ENCODE measurements at regions not wholly inside any gene's neighbourhood (a gene's known extent, or its start where the extent isn't known, plus 50 kb on each side); places are given as distances from the start of the nearest gene placed in this dataset.

GRCh38 chr3:82001276-82001923, 240.0 kb upstream of the GBE1 start:
- Histone ChIP-seq H3K27ac (no peak overlapping the region), H3K9me3 (peaks cover 0 to 1% (median 0%) of the 10 kb centered on the region in 12 donors), H3K4me3 (no peak overlapping the region), H3K27me3 (no peaks in the 10 kb centered on the region), H3K4me1 (peaks cover 0 to 22% (median 4%) of the 10 kb centered on the region in 12 donors), H3K36me3 (no peaks in the 10 kb centered on the region)
- ATAC-seq (no peak), DNase-seq (no peak)
- TF ChIP-seq, protein P1, sequence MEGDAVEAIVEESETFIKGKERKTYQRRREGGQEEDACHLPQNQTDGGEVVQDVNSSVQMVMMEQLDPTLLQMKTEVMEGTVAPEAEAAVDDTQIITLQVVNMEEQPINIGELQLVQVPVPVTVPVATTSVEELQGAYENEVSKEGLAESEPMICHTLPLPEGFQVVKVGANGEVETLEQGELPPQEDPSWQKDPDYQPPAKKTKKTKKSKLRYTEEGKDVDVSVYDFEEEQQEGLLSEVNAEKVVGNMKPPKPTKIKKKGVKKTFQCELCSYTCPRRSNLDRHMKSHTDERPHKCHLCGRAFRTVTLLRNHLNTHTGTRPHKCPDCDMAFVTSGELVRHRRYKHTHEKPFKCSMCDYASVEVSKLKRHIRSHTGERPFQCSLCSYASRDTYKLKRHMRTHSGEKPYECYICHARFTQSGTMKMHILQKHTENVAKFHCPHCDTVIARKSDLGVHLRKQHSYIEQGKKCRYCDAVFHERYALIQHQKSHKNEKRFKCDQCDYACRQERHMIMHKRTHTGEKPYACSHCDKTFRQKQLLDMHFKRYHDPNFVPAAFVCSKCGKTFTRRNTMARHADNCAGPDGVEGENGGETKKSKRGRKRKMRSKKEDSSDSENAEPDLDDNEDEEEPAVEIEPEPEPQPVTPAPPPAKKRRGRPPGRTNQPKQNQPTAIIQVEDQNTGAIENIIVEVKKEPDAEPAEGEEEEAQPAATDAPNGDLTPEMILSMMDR (IDR thresholded peaks at IDR 0.05) = no peak
- TF ChIP-seq POLR2A (IDR thresholded peaks at IDR 0.05) = no peak
- WGBS, 4 donors = 41 to 56% (median 46%) methylated on average over 2 of the region's 2 CpGs
- intact Hi-C loops (cut with DNase I) = no loop called here

GRCh38 chr3:82000773-82001172, 239.3 kb upstream of the GBE1 start:
- Histone ChIP-seq H3K27ac (no peak overlapping the region), H3K4me1 (peaks cover 0 to 22% (median 4%) of the 10 kb centered on the region in 12 donors), H3K27me3 (no peaks in the 10 kb centered on the region), H3K9me3 (peaks cover 0 to 4% (median 0%) of the 10 kb centered on the region in 12 donors), H3K4me3 (no peak overlapping the region), H3K36me3 (no peaks in the 10 kb centered on the region)
- no peak for DNase-seq
- TF ChIP-seq POLR2A (IDR thresholded peaks at IDR 0.05) = no peak
- TF ChIP-seq, protein P1 (IDR thresholded peaks at IDR 0.05) = no peak
- WGBS, 4 donors = 33 to 64% (median 55%) methylated on average over 1 of the region's 1 CpG
- no peak for ATAC-seq
- intact Hi-C loops (cut with DNase I) = no loop called here

GRCh38 chr3:82000350-82000749, 238.9 kb upstream of the GBE1 start:
- 76 to 94% (median 83%) methylated on average over 1 of the region's 1 CpG for WGBS, 4 donors

GRCh38 chr3:81998907-81999306, 237.5 kb upstream of the GBE1 start:
- DNase-seq (no peak), ATAC-seq (no peak)
- H3K9me3 ChIP-seq = peaks cover 0 to 4% (median 0%) of the 10 kb centered on the region in 12 donors
- peaks cover 0 to 22% (median 4%) of the 10 kb centered on the region in 12 donors for H3K4me1 ChIP-seq
- H3K4me3 ChIP-seq = no peak overlapping the region
- 66 to 67% (median 66%) methylated on average over 3 of the region's 3 CpGs for WGBS, 4 donors
- H3K27ac ChIP-seq = no peak overlapping the region
- H3K27me3 ChIP-seq = no peaks in the 10 kb centered on the region
- intact Hi-C loops (cut with DNase I) = loop anchor here in 1 of 10 donors (5.0 kb wide), 1 partner anchor 128 kb away; no protein-coding TSS in a partner anchor
- TF ChIP-seq, protein P1 (IDR thresholded peaks at IDR 0.05) = no peak
- TF ChIP-seq POLR2A (IDR thresholded peaks at IDR 0.05) = no peak
- no peaks in the 10 kb centered on the region for H3K36me3 ChIP-seq

More at GRCh38 chr3:82000350-82000749, 238.9 kb upstream of the GBE1 start:
- ATAC-seq = no peak
- no peak overlapping the region for H3K4me3 ChIP-seq
- H3K9me3 ChIP-seq = peaks cover 0 to 4% (median 0%) of the 10 kb centered on the region in 12 donors
- DNase-seq = no peak
- no peak for TF ChIP-seq POLR2A (IDR thresholded peaks at IDR 0.05)
- TF ChIP-seq, protein P1 (IDR thresholded peaks at IDR 0.05) = no peak
- peaks cover 0 to 22% (median 4%) of the 10 kb centered on the region in 12 donors for H3K4me1 ChIP-seq
- H3K36me3 ChIP-seq = no peaks in the 10 kb centered on the region
- no peak overlapping the region for H3K27ac ChIP-seq
- H3K27me3 ChIP-seq = no peaks in the 10 kb centered on the region
- intact Hi-C loops (cut with DNase I) = no loop called here

Measured in heart left ventricle (tissue), 16 donors.